Ovary (tissue), 7 donors: ENCODE measurements at regions not wholly inside any gene's neighbourhood (a gene's known extent, or its start where the extent isn't known, plus 50 kb on each side); places are given as distances from the start of the nearest gene placed in this dataset.

Experiments used
- DNase-seq, 5 donors: peaks; one replicate each; pipeline ENCODE4 v3.0.0-alpha.2; 2019 to 2020
- H3K27ac ChIP-seq, 2 donors: fragments of 200-600 bp; one replicate each; pipeline versions ENCODE4 v1.5.1 to v1.8.0; 2019 to 2022
- H3K27me3 ChIP-seq: fragments of 200-600 bp; one replicate; pipeline ENCODE4 v1.8.0; 2022
- H3K36me3 ChIP-seq: fragments of 200-600 bp; sonication (generic); one replicate; pipeline ENCODE4 v1.5.1; 2019
- H3K4me1 ChIP-seq: one replicate; pipeline ENCODE4 v1.8.1; 2013; ENCODE audit warnings: mild to moderate bottlenecking, moderate library complexity; ENCODE audit not compliant: insufficient read depth
- H3K4me3 ChIP-seq: fragments of 200-600 bp; sonication (generic); one replicate; pipeline ENCODE4 v1.5.1; 2017
- H3K9me3 ChIP-seq, 2 donors: fragments of 200-600 bp in 1 of 2; sonication (generic) in 1 of 2; one replicate each; pipeline versions ENCODE4 v1.5.1 to v1.8.1; 2013 to 2019; ENCODE audit warnings: mild to moderate bottlenecking in 1 of 2, moderate library complexity in 1 of 2
- EP300 ChIP-seq: sonication (generic); formaldehyde crosslinking; IDR thresholded peaks from one replicate; pipeline ENCODE4 v1.6.1; 2017; ENCODE audit warnings: antibody characterized with exemption
- POLR2A ChIP-seq: fragments of 450-650 bp; IDR thresholded peaks from one replicate; pipeline ENCODE4 v1.6.1; 2017; ENCODE audit warnings: antibody characterized with exemption, mild to moderate bottlenecking, moderate library complexity
- WGBS, 3 donors: extraction: QIAGEN DNeasy Blood & Tissue Kit in 1 of 3; methylation state at CpG; one replicate each; pipeline versions ENCODE4 v1.1.5 to v1.1.7; 2013 to 2017; 5-methylcytosine and 5-hydroxymethylcytosine counted together
- intact Hi-C, 4 donors: fragments of 100-400 bp; cut with DNase I; formaldehyde crosslinking; loops; one replicate each; pipeline versions ENCODE4 v1.11.0 to v1.15.1; 2022 to 2023
- TF ChIP-seq, protein P1 (sequence below), 3 donors: fragments of 450-650 bp in 2 of 3; fragments of 200-600 bp in 1 of 3; IDR thresholded peaks; one replicate each; pipeline versions ENCODE4 v1.5.1 to v1.8.0; 2016 to 2022; ENCODE audit warnings: antibody characterized with exemption in 3 of 3, mild to moderate bottlenecking in 1 of 3
- donor health status: DM: no; HTN: no; CAD: no; lungs with moderate emphysema.
- donor health status: DM: no; HTN: no; CAD: no.
- donor health status: Bipolar disorder and iron deficiency.
- donor health status: DM: no; HTN: no; CAD: no.
- donor health status: DM: yes; HTN: yes; CAD: no.

DNA sequence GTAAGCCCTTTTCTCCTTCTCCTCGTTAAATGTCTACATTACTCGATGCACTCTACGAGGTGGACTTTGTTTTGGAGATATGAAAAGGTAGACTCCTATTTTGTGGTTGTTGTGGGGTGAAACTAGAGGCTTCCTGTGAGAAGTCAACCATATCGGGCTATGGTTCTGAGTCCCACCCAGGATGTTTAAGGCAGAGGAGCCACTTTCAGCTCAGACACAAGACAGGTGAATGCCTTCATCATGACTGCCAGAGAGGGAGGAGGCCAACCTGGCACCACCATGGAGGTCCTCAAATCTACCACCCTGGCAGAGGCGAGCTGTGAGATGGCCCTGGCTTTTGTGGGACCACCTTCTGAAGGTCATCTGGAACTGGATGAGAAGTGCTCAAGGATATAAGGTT lies 154.4 kb upstream of the KLF3 start:
- Histone ChIP-seq H3K4me1 (no peaks in the 10 kb centered on the region), H3K36me3 (no peaks in the 10 kb centered on the region), H3K27me3 (no peaks in the 10 kb centered on the region), H3K27ac (no peak overlapping the region), H3K9me3 (no peaks in the 10 kb centered on the region), H3K4me3 (no peak overlapping the region)
- DNase-seq = no peak
- WGBS, 3 donors = 74 to 79% (median 78%) methylated on average over 5 of the region's 5 CpGs
- no peak for TF ChIP-seq EP300
- TF ChIP-seq POLR2A = no peak
- TF ChIP-seq, protein P1, sequence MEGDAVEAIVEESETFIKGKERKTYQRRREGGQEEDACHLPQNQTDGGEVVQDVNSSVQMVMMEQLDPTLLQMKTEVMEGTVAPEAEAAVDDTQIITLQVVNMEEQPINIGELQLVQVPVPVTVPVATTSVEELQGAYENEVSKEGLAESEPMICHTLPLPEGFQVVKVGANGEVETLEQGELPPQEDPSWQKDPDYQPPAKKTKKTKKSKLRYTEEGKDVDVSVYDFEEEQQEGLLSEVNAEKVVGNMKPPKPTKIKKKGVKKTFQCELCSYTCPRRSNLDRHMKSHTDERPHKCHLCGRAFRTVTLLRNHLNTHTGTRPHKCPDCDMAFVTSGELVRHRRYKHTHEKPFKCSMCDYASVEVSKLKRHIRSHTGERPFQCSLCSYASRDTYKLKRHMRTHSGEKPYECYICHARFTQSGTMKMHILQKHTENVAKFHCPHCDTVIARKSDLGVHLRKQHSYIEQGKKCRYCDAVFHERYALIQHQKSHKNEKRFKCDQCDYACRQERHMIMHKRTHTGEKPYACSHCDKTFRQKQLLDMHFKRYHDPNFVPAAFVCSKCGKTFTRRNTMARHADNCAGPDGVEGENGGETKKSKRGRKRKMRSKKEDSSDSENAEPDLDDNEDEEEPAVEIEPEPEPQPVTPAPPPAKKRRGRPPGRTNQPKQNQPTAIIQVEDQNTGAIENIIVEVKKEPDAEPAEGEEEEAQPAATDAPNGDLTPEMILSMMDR (IDR thresholded peaks at IDR 0.05) = no peak
- intact Hi-C loops = no loop called here

DNA sequence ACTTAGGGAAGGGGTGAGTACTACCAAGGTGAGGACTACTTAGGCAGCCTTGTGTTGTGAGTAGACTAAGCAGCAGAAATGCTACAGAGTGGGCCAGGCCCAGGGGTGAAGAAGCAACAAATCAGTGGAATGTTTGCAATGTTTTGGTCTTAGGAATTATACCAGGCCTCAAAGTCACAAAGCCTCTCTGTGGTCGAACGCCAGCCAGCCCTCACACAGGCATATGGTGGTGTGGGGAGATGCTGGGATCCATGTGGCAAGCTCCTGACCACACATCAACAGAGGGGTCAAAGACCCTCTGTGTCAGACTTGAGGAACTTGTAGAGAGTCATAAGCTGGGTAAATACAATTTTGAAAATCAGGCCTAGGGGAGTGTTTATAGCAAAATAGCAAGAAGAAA lies 153.8 kb upstream of the KLF3 start:
- WGBS, 3 donors = 87 to 97% (median 91%) methylated on average over 2 of the region's 2 CpGs
- TF ChIP-seq, protein P1 (IDR thresholded peaks at IDR 0.05) = no peak
- TF ChIP-seq POLR2A (no peak), EP300 (no peak)
- intact Hi-C loops = no loop called here
- no peak for DNase-seq
- no peaks in the 10 kb centered on the region for H3K9me3 ChIP-seq
- no peaks in the 10 kb centered on the region for H3K36me3 ChIP-seq
- H3K4me3 ChIP-seq = no peak overlapping the region
- no peaks in the 10 kb centered on the region for H3K4me1 ChIP-seq
- H3K27me3 ChIP-seq = no peaks in the 10 kb centered on the region
- H3K27ac ChIP-seq = no peak overlapping the region

DNA sequence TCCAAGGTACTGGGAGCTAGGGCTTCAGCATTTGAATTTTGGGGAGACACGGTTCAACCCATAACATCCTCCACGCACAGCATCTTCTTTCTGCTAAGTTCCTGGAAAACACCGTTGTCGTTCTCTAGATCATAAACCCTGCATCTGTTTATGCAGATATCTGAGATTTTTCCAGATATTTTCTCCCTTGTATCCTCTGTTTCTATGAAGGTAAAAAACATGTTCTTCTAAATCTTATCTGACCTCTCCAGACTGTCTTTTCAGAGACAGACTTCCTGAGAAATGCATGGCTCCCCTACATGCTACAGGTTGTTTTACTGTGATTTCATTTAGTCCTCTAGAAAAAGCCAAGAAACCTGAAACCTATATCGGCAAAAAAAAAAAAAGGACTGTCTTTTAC lies 152.3 kb upstream of the KLF3 start:
- H3K36me3 ChIP-seq = no peaks in the 10 kb centered on the region
- H3K27ac ChIP-seq = no peak overlapping the region
- no peaks in the 10 kb centered on the region for H3K9me3 ChIP-seq
- intact Hi-C loops = no loop called here
- 72 to 86% (median 81%) methylated on average over 5 of the region's 5 CpGs for WGBS, 3 donors
- DNase-seq = no peak
- H3K27me3 ChIP-seq = no peaks in the 10 kb centered on the region
- no peaks in the 10 kb centered on the region for H3K4me1 ChIP-seq
- no peak for TF ChIP-seq POLR2A
- no peak for TF ChIP-seq EP300
- TF ChIP-seq, protein P1 (IDR thresholded peaks at IDR 0.05) = no peak
- no peak overlapping the region for H3K4me3 ChIP-seq

DNA sequence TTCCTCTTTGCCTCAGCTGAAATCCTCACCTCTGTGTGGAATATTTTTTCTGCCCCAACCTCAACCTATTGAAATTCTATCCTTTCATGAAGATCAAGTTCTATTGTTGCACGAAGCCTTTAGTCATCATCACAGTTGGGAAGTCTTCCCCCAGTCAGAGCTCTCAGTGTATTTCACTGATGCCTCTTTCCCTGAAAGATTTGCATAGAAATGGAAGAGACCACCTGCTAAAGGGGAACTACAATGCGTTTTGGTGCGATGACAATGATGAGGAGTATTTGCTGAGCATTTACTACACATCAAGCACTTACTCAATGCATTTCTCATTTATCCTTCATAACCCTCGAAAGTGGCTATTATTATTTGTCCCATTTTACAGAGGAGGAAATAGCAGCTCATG lies 151.2 kb upstream of the KLF3 start:
- H3K27ac ChIP-seq = no peak overlapping the region
- TF ChIP-seq, protein P1 (IDR thresholded peaks at IDR 0.05) = no peak
- no peak for TF ChIP-seq POLR2A
- TF ChIP-seq EP300 = no peak
- H3K27me3 ChIP-seq = no peaks in the 10 kb centered on the region
- intact Hi-C loops = no loop called here
- H3K9me3 ChIP-seq = no peaks in the 10 kb centered on the region
- WGBS, 3 donors = 67 to 73% (median 71%) methylated on average over 4 of the region's 4 CpGs
- H3K36me3 ChIP-seq = no peaks in the 10 kb centered on the region
- DNase-seq = no peak
- no peak overlapping the region for H3K4me3 ChIP-seq
- H3K4me1 ChIP-seq = no peaks in the 10 kb centered on the region
